OCI-LY1 (cell line): ENCODE measurements at regions not wholly inside any gene's neighbourhood (a gene's known extent, or its start where the extent isn't known, plus 50 kb on each side); places are given as distances from the start of the nearest gene placed in this dataset.

ENCODE experiments used
- CTCF ChIP-seq: fragments of 200-600 bp; sonication (generic), shearing (Covaris generic); IDR thresholded peaks from 2 replicates; pipeline ENCODE4 v1.5.1; 2017; ENCODE audit warnings: mild to moderate bottlenecking, antibody characterized with exemption, low read length, moderate library complexity, mixed read lengths
- EZH2 ChIP-seq: fragments of 200-600 bp; sonication (generic), shearing (Covaris generic); IDR thresholded peaks from 2 replicates; pipeline ENCODE4 v1.8.0; 2017; ENCODE audit warnings: borderline replicate concordance, mixed run types, mild to moderate bottlenecking, antibody characterized with exemption, low read length, moderate library complexity, mixed read lengths

- TF ChIP-seq CTCF = no peak
- no peak for TF ChIP-seq EZH2
Observed at GRCh38 chr4:188578657-188579056, 439.4 kb downstream of the TRIML1 start.
